ENCODE measurements at regions not wholly inside any gene's neighbourhood (a gene's known extent, or its start where the extent isn't known, plus 50 kb on each side); places are given as distances from the start of the nearest gene placed in this dataset.

- Histone ChIP-seq H3K27ac (peak overlapping the region; percentile 65), H3K79me2 (ENCODE audit: low read depth) (no peaks in the 10 kb centered on the region), H3K4me2 (peak overlapping the region; percentile 68), H2AFZ (no peak overlapping the region), H3K27me3 (ENCODE audit: insufficient read depth, low read depth) (no peaks in the 10 kb centered on the region), H3K4me3 (no peak overlapping the region), H3K36me3 (ENCODE audit: low read depth) (no peaks in the 10 kb centered on the region), H3K9me3 (ENCODE audit: insufficient read depth, low read depth) (no peaks in the 10 kb centered on the region), H3F3A (ENCODE audit: insufficient read depth, low read depth) (peaks cover 19% of the 10 kb centered on the region), H3K9me2 (ENCODE audit: insufficient read depth) (no peaks in the 10 kb centered on the region), H3K4me1 (replicated peaks; ENCODE audit: insufficient read depth) (peaks cover 43% of the 10 kb centered on the region), H4K20me1 (ENCODE audit: insufficient read depth) (no peaks in the 10 kb centered on the region)
- TF ChIP-seq, protein P1, sequence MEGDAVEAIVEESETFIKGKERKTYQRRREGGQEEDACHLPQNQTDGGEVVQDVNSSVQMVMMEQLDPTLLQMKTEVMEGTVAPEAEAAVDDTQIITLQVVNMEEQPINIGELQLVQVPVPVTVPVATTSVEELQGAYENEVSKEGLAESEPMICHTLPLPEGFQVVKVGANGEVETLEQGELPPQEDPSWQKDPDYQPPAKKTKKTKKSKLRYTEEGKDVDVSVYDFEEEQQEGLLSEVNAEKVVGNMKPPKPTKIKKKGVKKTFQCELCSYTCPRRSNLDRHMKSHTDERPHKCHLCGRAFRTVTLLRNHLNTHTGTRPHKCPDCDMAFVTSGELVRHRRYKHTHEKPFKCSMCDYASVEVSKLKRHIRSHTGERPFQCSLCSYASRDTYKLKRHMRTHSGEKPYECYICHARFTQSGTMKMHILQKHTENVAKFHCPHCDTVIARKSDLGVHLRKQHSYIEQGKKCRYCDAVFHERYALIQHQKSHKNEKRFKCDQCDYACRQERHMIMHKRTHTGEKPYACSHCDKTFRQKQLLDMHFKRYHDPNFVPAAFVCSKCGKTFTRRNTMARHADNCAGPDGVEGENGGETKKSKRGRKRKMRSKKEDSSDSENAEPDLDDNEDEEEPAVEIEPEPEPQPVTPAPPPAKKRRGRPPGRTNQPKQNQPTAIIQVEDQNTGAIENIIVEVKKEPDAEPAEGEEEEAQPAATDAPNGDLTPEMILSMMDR (conservative IDR thresholded peaks at IDR 0.05), result no peak
- TF ChIP-seq EZH2 (IDR thresholded peaks at IDR 0.05; ENCODE audit: low read depth), result no peak
- intact Hi-C loops (cut with micrococcal nuclease; ENCODE audit: unreplicated experiment), result loop anchor here (1.0 to 5.0 kb wide), 4 partner anchors 67 to 271 kb away; partner anchors contain the start of genes HMGN3 and PHIP
- DNase-seq, result peak in 1 of 2 experiments; percentile 81
- ChIA-PET POLR2A (ENCODE audit: unreplicated experiment) (interaction anchor here (0.7 kb wide), 2 partner anchors 246 to 393 kb away, joined by 9 to 11 read pairs; no protein-coding TSS in a partner anchor), CTCF (no interaction called here)
- no TSS peak for BruUV-seq (replicated peaks)
Measured at GRCh38 chr6:79301290-79301689, 66.8 kb upstream of the HMGN3 start.

- no TSS peak for BruUV-seq (replicated peaks)
- H3F3A ChIP-seq (ENCODE audit: insufficient read depth, low read depth), result peaks cover 7% of the 10 kb centered on the region
- ChIA-PET POLR2A (ENCODE audit: unreplicated experiment) (interaction anchor here (0.7 kb wide), 1 partner anchor 61 kb away, joined by 7 read pairs; no protein-coding TSS in a partner anchor), CTCF (interaction anchor here (0.7 kb wide), 1 partner anchor 249 kb away, joined by 6 read pairs; no protein-coding TSS in a partner anchor)
- no peaks in the 10 kb centered on the region for H4K20me1 ChIP-seq (ENCODE audit: insufficient read depth)
- no peaks in the 10 kb centered on the region for H3K9me2 ChIP-seq (ENCODE audit: insufficient read depth)
- peaks cover 26% of the 10 kb centered on the region for H3K4me1 ChIP-seq (replicated peaks; ENCODE audit: insufficient read depth)
- H3K4me2 ChIP-seq, result peak overlapping the region; percentile 16; the same call in 1 of the 2 replicates
- no peak for TF ChIP-seq EZH2 (IDR thresholded peaks at IDR 0.05; ENCODE audit: low read depth)
- TF ChIP-seq, protein P1 (conservative IDR thresholded peaks at IDR 0.05), result no peak
- H2AFZ ChIP-seq, result no peak overlapping the region
- intact Hi-C loops (cut with micrococcal nuclease; ENCODE audit: unreplicated experiment), result no loop called here
- H3K79me2 ChIP-seq (ENCODE audit: low read depth), result no peaks in the 10 kb centered on the region
- H3K27ac ChIP-seq, result no peak overlapping the region
- no peaks in the 10 kb centered on the region for H3K27me3 ChIP-seq (ENCODE audit: insufficient read depth, low read depth)
- H3K4me3 ChIP-seq, result no peak overlapping the region
- H3K9me3 ChIP-seq (ENCODE audit: insufficient read depth, low read depth), result no peaks in the 10 kb centered on the region
- peak in 1 of 2 experiments; percentile 70 for DNase-seq
- H3K36me3 ChIP-seq (ENCODE audit: low read depth), result no peaks in the 10 kb centered on the region
Measured at GRCh38 chr6:79296211-79296610, 61.7 kb upstream of the HMGN3 start.

Measured in PC-9 (cell line).